HG03342 (cell line): ENCODE measurements at regions not wholly inside any gene's neighbourhood (a gene's known extent, or its start where the extent isn't known, plus 50 kb on each side); places are given as distances from the start of the nearest gene placed in this dataset.
"Not testable (repeated sequence)": the region's sequence is repeated elsewhere in the genome, so short reads cannot be mapped to it uniquely, and the experiment has no call there.

Experiments
- ATAC-seq: cut with Tn5 transposase; IDR thresholded peaks from one replicate; pipeline ENCODE4 v1.9.1; 2021; ENCODE audit warnings: mild to moderate bottlenecking, moderate library complexity; ENCODE audit not compliant: unreplicated experiment

DNA sequence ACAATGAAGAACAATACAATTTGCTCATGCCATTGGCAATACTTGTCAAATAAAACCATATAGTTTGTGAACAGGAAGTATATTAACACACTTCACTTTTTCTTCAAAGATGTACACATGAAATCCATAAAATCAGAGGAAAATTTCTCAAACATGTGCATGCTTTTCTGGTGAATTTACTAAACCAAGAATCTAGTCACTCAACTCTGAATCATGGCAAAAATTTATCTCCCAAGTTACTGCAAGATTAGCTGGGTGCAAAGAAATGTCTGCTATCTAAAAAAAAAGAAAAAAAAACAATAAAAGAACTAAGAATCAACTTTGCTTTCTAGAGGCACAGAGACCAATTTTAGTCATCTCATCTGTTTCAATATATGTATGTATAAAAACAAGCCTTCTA, 419.2 kb downstream of the NR4A2 start:
- no peak for ATAC-seq

DNA sequence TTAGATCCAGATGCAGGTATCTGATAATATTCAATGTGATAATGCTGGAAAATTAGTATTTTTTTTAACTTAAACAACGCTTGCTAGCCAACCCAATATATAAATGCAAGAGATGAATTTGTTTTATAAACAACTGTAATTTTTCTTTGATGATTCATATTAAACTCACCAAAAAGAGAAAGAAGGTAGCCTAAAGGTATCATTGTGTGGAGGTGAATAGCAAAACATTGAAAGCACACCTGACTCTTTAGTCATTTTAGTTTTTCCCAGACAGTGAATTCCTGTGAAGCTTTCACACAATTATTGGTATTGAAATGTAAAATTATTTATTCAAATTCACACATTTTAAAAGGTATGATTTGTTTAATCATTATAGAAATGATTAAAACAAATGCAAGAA, 424.0 kb downstream of the NR4A2 start:
- no peak for ATAC-seq

DNA sequence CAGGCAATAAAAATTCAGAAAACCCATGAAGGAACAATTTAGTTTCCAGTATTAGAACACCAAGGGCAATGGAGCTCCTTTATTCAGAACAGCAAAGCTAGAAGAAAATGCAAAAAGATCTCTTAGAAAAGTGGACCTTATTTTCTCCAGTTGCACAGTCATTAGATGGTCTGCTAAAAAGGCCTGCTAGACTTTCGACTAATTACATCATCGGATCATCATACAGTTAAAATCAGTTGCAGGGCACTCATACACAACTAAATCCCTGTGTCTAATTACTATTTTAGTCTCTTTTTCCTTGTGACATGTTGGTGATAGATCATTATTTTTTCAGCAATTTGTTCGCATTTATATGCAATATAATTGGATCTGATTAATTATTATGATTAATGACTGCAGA, 425.3 kb downstream of the NR4A2 start:
- ATAC-seq = no peak

DNA sequence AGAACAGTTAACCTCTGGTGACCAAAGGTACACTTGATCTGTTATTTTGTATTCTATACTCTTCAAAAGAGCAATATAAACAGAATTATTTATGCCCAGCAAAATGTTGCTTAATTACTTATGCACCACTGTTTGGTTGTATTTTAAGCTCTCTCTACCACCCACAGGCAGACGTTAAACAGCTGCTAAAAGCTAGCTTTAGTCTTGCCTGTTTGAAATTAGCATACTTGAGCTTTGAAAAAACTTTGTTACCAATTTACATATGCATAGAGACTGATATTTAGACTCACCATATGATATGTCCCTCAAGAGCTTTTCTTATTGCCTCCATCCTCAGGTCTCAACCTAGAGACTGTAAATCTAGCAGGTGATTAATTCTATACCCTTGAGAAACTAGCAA, 426.9 kb downstream of the NR4A2 start:
- ATAC-seq = no peak

DNA sequence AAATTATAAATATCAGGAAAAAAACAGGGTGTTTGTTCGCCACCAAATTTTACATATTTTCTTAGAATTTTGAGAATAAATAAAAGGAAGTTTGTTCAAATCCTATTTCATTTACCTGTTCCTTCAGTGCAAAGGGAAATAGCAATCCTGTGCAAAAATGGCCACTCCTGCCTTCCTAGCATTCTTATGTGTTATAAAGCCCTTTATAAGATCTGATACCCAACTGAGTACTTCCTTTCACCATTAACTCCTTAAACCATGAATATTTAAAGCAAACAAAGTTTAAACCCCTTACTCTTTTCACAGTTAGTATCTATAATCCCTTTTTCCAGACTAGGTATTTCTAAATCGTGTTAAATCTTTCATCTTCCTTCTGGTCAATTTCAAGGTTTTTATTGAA, 427.8 kb downstream of the NR4A2 start:
- no peak for ATAC-seq

DNA sequence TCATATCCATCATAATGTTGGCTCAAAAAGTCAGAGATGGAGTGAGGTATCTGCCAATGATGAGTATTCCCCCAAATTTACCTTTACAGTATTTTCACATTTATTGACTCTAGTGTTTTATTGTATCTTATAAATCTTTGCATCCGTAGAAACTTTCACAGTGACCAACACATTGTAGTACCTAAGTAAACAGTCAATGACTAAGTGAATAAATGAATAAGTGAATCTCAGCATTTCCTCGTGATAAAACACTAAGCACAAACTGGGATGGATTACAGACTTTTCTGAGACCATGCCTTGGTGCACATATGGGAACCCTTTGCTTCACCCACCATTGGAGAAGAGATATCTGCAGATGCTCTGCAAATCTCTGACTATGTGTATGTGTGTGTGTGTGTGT, 429.9 kb downstream of the NR4A2 start:
- ATAC-seq = no peak

DNA sequence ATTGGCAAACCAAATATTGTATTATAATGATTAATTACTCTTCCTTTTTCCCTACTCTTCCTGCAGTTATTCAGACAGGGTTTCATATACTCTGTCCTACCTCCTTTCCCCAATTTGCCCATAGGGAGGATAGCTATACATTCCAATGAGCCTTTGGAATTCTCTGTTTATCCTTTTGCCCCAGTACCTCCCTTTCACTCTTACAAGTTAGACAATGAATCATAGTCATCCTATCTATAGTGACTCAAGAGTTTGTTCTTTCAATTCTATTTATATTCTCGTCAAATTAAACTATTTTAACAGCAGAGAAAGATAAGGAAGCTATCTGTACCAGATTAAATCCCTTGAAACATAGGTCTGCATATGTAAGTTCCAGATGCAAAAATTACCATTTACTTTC, 437.5 kb downstream of the NR4A2 start:
- ATAC-seq = no peak

DNA sequence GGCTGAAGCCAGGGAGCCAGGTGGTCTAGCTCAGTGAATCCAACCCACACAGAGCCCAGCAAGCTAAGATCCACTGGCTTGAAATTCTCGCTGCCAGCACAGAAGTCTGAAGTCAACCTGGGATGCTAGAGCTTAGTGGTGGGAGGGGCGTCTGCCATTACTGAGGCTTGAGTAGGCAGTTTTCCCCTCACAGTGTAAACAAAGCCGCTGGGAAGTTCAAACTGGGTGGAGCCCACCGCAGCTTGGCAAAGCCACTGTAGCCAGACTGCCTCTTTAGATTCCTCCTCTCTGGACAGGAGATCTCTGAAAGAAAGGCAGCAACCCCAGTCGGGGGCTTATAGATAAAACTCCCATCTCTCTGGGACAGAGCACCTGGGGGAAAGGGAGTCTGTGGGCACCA, 452.1 kb downstream of the NR4A2 start:
- not testable (repeated sequence) for ATAC-seq

DNA sequence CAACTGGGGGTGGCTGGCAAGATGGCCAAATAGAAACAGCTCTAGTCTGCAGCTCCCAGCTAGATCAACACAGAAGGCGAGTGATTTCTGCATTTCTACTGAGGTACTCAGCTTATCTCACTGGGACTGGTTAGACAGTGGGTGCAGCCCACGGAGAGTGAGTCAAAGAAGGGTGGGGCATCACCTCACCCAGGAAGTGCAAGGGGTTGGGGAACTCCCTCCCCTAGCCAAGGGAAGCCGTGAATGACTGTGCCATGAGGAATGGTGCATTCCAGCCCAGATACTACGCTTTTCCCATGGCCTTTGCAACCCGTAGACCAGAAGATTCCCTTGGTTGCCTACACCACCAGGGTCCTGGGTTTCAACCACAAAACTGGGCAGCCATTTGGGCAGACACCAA, 452.6 kb downstream of the NR4A2 start:
- not testable (repeated sequence) for ATAC-seq

DNA sequence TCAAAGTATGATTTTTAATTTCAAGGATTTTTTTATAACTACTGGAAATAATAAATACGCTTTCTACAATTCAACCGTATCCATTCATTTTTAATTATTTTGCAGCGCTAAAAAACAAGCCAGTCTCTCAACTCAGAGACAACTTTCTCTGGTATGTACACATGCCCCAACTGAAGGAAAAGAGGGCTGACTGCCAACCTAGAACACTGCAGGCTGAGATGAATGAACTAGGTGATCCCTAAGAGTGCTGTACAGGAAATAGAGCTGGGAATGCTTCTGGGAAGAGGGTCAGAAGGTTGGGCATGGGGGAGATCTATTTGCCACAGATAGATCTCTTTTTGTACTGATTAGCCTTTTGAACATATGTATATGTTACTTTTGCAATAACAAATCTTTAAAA, 460.1 kb downstream of the NR4A2 start:
- ATAC-seq = no peak

DNA sequence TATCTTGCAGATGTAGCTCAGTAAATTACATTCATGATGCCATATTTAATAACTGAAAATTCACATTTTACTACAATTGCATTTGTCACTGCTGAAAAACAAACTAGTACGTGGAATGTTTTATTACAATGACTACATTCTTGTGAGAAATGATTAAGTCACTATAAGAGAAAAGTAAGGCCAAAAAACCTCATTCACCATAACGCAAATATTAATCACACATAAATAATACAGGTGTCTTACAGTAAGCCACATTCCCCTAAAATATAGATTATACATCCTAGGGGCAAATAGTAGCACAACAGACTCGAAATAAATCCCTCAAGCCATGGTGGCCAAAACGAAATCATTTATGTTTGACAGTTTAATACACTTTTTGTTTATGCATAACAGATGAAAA, 460.6 kb downstream of the NR4A2 start:
- ATAC-seq = no peak

DNA sequence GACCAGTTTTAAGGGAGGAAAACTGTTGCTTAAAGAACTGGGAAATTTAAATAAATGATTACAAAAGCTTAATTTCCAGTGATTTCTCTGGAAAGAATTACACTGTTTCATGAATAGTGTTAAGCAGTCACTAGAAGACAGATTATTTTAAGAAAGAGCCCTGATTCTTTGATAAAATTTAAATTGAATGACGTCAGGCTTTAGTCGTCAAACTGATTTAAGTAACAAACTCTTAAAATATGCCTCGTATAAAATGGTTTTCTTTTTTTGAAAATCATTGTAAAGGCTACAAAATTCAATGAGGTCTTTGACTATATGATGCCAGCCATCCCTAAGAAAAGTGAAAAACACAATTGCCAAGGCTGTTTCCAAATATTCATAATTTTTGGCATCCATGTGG, 465.0 kb downstream of the NR4A2 start:
- ATAC-seq = no peak

DNA sequence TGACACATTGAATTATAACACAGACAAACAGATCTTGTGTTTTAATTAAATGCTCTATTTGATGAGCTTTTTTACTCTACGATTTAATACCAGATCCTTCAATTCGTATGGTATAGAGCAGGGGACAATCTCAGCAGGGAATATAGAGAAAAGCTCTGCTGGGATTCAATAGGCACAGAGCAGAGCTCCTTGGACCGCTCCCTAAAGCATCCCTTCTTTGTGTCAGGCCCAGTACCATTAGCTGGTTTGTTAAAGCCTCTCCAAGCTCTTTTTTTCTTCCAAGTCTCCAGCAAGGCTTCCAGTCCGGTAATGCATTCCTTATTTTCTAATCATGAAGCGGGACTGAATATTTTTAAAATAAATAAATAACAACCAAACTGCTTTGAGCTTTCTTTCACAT, 466.0 kb downstream of the NR4A2 start:
- ATAC-seq = no peak

DNA sequence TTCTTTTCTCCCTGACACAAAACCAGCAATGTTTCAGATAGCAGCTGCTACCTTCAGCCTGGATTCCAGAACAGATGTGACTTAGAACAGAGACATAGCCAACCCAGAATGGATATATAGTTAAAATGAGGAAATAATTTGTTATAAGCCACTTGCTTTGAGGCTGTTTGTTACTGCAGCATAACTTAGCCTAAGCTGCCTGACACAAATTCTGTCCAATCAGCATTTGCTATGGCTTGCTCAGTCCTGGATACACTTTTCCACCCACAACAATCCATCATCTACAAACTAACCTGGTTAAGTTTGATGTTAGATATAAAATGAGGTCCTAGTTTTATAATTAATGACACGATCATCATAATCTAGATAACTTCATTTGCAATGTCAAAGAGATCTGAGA, 480.4 kb downstream of the NR4A2 start:
- no peak for ATAC-seq

DNA sequence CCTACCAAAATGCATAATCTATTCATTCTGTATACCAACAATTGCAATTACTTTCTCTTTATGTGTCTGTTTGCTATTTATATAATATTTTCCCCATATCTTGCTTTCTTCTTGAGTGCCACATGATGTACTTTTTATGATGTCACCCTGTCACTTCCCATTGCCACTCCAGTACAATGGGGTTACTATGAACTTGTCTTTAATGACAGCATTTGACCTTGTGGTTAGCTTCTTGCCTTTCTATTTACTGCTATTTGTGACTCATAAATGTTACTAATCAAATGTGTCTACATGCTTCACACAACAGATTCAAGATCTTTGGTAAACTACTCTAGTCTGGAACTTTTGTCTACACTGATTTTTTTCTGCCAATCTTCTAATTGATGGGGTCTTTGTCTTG, 486.3 kb downstream of the NR4A2 start:
- peak; percentile 70 for ATAC-seq

DNA sequence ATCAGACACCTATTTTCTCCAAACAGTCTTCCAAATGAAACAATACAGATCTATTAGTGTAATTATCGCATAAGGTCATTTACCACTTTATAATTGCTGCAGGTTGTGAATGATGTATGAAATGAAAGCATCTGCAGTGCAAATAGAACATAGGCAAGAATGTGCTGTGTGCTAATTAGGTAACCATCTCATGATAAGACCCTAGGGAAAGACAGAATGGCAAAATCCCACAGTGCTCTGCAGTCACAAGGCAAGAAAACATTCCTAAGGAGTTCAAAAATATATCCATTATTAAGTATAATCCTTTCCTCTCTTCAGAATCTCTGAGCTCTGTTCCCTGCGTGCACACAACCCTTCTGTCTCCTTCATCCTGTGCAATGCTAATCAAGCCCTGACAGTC, 488.1 kb downstream of the NR4A2 start:
- ATAC-seq = no peak

DNA sequence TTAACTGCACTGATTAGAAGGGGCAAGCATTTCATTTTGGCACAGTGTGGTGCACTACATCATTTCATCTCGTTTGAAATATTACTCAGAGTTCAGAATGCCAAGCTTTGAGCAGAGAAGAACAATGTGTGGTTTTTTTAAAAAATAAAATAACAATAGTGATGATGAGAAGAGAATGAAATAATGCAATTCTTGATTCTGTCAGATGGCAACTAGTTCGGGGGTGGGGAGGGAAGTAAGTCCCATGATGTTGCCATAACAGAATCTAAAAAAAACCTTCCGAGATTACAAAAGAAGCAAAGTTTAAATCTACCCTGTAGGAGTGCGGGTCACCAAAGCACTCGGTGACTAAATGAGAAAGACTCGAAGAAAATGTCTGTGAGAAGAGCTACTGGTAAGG, 490.4 kb downstream of the NR4A2 start:
- no peak for ATAC-seq

DNA sequence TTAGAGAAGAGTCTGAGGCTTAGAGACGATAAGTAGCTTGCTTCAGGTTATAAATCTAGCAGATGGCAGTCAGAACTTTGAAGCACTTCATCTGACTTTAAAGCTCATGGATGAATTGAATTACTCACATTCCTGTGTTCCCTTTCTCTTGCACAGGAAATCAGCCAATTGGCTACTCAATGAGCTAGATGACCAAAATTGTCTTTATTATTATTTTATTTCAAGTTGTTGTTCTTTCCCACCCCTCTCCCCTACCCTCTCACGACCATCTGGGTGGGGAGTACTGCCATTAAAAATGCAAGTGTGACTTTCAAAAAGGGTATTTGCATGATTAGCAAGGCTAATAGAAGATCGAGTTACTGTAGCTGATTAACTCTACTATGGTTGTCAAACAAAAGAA, 491.1 kb downstream of the NR4A2 start:
- ATAC-seq = no peak

DNA sequence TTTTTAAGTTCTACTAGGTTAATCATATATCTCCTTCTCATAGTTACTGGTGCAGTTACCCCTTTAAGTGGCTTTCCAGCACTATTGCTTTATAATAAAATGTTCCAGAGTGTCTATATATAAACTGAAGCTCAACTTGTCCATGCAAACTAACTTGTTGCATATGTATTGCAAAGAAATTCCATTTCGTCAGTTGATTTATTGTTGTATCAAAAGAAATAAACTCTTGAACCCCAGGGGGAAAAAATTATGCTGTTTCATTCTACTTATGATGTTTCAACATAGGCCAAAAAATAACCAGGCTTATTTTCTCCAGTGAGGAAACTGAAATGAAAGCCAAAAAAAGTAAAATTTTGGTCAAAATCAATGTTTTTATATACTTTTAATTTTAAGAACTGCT, 491.9 kb downstream of the NR4A2 start:
- ATAC-seq = no peak

DNA sequence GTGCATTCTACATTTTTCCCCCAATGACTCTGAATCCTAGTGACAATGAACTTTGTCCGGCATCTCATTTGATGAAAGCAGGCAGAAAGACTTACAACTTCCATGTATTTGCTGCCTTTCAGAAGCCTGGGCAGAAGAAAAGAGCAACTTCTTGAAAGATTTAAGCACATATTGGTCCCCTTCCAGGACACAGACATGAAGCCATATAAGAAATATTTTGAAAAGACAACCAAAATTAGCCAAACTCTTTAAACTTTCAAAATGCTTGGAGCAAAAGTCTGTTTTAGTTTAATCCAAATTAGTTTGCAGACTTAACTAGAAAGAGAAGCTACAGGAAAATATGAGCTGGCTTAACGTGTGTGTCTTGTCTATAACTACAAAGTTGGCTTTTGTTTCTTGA, 492.5 kb downstream of the NR4A2 start:
- no peak for ATAC-seq

DNA sequence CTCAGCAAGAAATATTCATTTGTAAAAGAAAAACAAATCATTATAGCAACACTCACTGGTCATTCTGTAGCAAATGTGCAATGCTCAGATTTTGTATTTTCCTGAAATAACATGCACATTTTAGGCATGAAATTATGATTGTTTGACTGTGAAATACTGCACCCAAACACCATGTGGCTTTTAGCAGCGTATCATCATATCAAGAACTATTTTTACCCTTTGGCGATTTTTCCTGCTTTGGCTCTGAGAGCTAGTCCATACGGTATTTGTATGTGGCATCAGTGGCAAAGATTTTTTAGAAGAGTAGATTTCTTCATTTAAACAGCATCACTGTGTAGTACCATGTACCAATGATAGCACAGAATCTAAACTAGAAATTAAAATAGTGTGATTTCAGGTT, 493.1 kb downstream of the NR4A2 start:
- no peak for ATAC-seq

DNA sequence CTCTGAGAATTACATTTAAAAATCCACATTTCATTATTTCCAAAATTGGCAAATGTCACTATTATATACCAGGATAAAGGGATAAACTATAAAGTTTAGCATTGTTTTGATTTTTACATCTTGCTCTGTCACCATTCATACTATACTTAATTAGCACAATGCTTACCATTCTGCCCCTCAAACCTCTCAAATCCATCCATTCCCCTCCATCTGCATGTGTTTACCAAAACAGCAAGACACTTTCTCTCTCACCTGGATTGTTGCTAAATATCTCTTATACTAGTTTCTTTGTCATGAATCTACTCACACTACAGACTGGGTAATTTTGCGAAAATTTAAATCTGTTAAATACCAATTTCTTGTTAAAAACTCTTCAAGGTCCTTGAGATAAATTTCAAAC, 496.1 kb downstream of the NR4A2 start:
- no peak for ATAC-seq

DNA sequence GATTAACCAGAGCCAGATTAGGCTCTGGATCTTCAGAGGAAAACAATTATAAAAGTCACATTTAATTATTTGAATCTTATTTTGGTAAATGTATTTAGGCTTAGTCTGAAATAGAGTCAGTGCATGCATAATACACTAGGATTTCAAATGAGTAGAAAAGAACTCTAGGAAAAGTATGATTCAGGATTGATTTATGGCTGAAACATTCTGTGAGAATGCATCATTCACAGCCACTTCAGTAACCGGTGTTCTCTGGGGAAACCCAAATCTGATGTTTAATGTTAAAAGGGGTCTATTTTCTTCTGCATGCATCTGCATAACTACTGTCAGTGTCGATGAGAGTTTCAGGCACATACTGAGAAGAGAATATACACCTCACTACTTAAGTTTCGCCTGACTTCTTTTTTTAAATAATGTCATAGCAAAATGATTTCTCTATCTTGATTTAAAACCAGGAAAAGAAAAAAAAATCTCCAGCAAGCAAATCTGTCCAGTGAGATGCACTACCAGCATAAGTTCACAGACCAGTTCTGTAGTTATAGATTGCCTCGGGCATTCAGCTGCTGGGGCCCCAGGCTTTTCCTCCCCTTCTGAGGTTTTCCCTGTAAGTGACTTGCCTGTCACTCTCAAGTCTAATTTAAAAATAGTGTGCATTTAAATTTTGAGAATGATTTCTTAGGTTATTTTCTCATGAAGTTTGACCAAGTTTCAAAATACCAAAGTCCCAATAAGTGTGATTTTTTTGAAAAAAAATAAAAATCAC, 501.5 kb downstream of the NR4A2 start:
- ATAC-seq = no peak
